Medulla oblongata (tissue), 1 donor: ENCODE measurements at regions not wholly inside any gene's neighbourhood (a gene's known extent, or its start where the extent isn't known, plus 50 kb on each side); places are given as distances from the start of the nearest gene placed in this dataset.
"Not testable (repeated sequence)": the region's sequence is repeated elsewhere in the genome, so short reads cannot be mapped to it uniquely, and the experiment has no call there.

Experiments
- DNase-seq: peaks from one replicate; pipeline ENCODE4 v3.0.0-alpha.2; 2015; ENCODE audit errors: extremely low spot score

- no peak for DNase-seq
Measured at GRCh38 chr1:71345491-71345890, 264.7 kb upstream of the ZRANB2 start.

DNA sequence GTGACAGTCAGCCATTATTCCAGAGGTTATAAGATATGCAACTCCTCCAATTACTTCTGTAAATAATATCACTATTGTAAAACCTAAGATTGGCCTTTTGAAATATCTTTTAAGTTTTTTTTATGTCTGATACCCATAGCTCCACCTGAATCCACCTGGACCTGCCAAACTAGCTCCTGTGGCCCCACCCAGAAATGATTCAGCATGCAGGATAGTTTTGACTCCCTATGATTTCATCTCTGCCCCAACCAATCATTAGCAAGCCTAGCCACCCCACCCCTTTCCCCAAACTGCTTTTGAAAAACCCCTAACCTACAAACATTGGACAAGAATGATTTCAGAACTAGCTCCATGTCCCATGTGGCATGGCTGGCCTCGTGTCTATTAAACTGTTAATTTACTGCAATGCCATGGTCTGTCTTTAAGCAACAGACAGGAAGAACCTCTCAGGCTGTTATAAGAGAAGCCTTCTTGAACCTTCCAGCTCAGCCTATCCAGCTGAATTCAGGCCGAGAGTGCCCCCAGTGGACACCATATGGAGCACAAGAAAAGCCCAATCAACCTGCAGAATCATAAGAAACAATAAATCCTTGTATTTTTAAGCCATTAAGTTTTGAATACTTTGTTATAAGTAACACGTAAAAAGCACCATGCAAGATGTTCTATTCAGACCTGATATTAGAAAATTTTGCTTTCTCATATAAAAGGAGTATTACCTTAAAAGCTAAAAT is 263.0 kb upstream of the ZRANB2 start:
- DNase-seq: no peak

- DNase-seq: no peak
Measured at GRCh38 chr1:71339238-71339637, 258.4 kb upstream of the ZRANB2 start.

- no peak for DNase-seq
Measured at GRCh38 chr1:71330991-71331390, 250.2 kb upstream of the ZRANB2 start.

DNA sequence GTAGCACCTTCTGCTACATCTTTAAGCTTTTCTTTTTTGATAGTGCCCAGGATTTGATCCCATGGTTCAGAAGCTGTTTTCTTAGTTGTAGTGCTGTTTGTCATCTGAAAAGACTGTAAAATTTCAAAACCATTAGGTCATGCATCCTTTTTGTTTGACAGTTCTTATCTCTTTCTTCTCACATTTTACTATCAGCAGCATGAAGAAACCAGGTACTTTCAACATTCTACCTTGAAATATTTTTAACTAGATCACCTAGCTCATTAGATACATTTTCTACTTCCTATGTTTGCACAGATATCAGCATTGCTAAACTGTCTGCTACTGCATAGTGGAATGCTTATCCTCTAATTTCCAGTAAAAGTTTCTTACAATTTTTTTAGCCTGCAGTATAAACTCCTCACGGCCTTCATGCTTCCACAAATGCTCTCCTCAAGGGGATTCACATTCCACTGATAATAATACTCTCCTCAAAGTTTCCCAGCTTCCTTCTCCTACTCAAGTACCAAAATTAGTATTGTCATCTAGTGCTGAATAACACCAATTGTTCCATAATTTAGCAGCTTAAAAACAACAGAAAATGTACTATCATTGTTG is 243.9 kb upstream of the ZRANB2 start:
- no peak for DNase-seq

- DNase-seq: no peak
Measured at GRCh38 chr1:71312545-71312944, 231.7 kb upstream of the ZRANB2 start.

DNA sequence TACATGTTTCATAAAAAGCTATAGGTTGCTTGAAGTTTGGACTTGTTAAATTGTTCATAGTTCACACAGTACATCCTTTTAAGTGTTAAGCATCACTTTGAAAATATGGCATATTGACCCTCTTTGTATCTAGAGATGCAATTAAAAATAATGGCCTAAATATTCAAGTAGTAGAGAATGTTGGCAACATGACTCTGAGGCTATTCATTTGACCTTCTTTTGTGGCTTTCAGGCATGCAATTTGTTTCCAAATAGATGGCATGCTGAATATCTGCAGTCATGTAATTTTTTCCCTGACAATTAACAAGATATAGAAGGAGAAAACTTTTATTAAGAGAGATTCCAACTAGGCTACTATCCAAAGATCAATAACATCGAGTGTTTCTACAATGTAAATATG is 230.5 kb upstream of the ZRANB2 start:
- no peak for DNase-seq

- no peak for DNase-seq
Measured at GRCh38 chr1:71307451-71307850, 226.6 kb upstream of the ZRANB2 start.

DNA sequence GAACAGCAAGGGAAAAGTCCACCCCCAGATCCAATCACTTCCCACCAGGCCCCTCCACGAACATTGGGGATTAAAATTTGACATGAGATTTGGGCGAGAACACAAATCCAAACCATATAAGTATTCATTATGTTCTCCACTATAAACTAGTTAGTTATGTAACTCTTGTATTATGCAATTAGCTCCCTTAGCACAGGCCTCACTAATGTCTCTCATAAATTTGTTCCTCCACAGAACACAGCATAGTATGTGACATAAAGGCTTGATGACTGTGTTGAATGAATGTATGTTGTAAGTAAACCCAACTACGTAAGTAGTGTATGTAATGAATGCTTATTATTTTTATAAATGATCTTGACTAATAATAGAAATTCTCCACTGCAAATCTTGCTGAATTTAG is 223.3 kb upstream of the ZRANB2 start:
- DNase-seq: no peak

DNA sequence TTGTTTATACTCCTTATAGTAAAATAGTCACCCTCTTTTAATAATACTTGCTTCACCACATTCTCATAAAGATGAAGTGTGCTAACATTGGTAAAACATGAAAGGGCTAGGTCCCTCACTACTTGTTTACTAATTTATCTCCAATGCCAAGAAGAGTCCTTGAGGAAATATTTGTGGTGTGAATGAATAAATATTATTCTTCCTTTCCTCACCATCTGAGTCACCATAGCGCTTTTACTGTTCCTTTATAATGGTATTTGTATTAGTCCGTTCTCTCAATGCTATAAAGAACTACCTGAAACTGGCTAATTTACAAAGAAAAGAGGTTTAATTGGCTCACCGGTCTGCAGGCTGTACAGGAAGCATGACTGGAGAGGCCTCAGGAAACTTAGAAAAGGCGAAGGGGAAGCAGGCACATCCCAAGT is 222.8 kb upstream of the ZRANB2 start:
- DNase-seq: no peak

DNA sequence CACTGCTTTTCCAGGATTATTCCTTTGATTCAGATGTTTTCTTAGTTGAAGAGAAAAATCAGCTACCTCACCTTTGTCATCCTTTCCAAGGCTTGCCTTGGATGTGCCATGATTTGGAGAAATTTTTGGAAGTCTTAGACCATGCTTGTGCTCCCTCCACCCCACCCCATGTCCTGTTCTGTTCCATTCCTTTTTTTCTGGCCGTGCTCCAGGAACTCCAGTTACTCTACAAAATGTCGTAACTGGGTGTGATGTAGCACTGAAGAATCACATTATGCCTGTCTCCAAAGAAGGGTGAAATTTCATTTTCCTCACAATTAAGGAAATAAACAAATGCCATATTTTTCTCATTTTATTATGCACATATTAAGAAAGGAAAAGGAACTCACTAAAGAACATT is 217.8 kb upstream of the ZRANB2 start:
- no peak for DNase-seq

DNA sequence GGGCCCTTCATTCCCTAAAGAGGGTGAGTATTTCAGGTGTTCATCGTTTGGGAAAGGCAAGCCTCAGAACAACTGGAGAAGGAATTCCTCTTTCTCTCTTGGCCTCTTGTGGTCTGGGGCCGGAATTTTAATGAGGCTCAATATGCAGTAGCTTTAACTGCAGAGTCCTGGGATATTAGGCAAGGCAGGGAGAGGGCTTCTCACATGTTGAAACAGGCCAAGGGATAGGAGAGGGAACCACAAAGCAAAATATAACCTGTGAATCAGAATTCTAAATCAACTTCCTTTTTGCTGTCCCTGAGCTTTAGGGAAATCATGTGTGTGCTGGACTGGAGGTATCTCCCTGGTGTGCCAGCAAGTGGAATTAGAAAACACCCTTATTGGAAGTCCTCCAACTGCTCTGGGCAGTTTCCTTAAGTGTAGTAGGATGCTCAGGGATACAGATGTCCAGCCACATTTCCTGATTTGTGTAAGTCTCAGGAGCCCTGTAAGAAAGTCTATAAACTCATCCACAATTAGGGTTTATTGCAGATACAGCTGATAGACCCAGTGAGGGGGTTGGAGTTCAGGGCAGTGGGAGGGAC is 215.8 kb upstream of the ZRANB2 start:
- DNase-seq: no peak

GRCh38 chr1:71295350-71295749 is 214.5 kb upstream of the ZRANB2 start:
- DNase-seq: no peak

- no peak for DNase-seq
Measured at GRCh38 chr1:71294178-71294577, 213.3 kb upstream of the ZRANB2 start.

DNA sequence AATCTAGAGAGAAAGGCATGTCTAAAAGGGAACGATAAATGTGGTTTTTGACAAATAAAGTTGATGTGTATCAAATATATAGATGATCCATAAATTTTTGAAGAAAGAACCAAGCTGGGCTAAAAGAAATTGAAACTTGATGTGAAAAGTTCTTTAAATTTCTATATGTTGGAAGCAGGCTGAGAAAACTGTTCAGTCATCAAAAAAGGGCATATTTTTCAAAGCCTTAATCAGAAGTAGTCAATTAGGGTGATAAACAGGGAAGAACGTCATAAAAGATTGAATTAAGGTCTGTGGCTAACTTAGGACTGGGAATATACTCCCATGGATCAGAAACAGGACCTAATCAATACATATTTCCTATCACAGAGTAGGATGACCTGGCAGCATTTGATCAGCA is 211.4 kb upstream of the ZRANB2 start:
- no peak for DNase-seq

DNA sequence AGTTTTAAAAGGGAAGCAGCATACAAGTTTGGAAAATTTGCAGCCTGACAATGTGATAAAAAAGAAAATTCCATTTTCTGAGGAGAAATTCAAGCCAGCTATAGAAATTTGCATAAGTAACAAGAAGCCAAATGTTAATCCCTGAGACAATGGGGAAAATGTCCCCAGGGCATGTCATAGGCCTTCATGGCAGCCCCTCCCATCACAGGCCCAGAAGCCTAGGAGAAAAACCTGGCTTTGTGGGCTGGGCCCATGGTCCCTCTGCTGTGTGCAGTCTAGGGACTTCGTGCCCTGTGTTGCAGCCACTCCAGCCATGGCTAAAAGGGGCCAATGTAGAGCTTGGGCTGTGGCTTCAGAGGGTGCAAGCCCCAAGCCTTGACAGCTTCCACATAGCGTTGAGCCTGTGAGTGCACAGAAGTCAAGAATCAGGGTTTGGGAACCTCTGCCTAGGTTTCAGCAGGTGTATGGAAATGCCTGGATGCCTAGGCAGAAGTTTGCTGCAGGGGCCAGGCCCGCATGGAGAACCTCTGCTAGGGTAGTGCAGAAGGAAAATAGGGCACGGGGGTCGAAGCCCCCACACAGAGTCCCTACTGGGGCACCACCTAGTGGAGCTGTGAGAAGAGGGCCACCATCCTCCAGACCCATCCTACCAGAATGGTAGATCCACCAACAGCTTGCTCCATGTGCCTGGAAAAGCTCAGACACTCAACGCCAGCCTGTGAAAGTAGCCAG is 209.8 kb upstream of the ZRANB2 start:
- DNase-seq: not testable (repeated sequence)

GRCh38 chr1:71285529-71285928 is 204.7 kb upstream of the ZRANB2 start:
- DNase-seq: no peak

- no peak for DNase-seq
Measured at GRCh38 chr1:71276466-71276865, 195.6 kb upstream of the ZRANB2 start.

GRCh38 chr1:71273334-71273733 is 192.5 kb upstream of the ZRANB2 start:
- DNase-seq: no peak

DNA sequence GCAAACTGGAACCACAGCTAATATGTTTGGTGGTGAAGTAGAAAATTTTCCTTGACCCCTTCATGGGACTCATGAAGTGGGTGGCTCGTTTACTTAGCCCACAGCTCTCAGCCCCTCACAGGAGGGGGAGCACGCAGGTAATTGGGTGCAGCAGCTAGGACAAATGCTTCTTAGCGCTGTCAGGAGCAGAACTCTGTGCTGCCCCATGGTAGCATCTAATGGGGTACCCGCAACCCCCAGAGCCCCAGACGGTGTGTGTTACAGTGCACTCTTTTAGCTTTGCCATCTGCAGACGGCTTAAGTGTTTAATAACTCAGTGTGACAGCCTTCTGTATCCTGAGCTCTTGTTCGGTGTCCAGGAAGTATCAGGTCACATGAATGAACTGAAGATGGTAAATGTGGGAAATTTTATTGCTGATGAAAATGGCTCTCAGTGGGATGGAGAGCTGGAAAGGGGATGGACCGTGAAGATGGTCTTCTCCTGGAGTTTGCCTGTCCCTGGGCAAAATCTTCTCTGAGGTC is 189.6 kb upstream of the ZRANB2 start:
- DNase-seq: no peak

DNA sequence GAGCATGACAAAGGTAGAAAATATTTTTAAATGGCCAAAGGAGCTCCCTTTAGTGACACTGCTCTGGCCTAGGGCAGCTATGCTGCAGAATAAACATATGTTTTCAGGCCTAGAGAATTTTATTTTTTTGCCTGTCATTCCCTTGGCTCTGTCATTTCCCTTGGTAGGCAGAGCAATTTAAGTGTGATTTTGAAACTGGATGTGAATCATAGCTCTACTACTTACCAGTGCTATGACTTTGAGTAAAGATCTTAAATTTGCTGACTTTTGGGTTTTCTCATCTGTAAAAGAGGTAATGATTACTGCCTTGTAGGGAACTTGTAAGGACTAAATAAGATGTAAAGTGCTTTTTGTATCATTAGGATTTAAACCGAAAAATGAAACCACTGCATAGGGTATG is 189.0 kb upstream of the ZRANB2 start:
- no peak for DNase-seq

GRCh38 chr1:71269179-71269578 is 188.3 kb upstream of the ZRANB2 start:
- no peak for DNase-seq
